ACC112 (cell line): ENCODE measurements at regions not wholly inside any gene's neighbourhood (a gene's known extent, or its start where the extent isn't known, plus 50 kb on each side); places are given as distances from the start of the nearest gene placed in this dataset.

Experiments used
- H2AFZ ChIP-seq: fragments of 200-600 bp; sonication (generic); one replicate; pipeline ENCODE4 v1.6.0; 2017; ENCODE audit warnings: antibody characterized with exemption, low read length; ENCODE audit not compliant: unreplicated experiment
- H3K27ac ChIP-seq: fragments of 200-600 bp; sonication (generic); 2 replicates; pipeline ENCODE4 v1.5.1; 2014; ENCODE audit warnings: low read depth, mild to moderate bottlenecking, antibody characterized with exemption, low read length, moderate library complexity
- H3K27me3 ChIP-seq: fragments of 200-600 bp; sonication (generic); 2 replicates; pipeline ENCODE4 v1.6.1; 2014; ENCODE audit warnings: mild to moderate bottlenecking, antibody characterized with exemption, low read length, moderate library complexity, mixed read lengths; ENCODE audit not compliant: insufficient read depth
- H3K36me3 ChIP-seq: fragments of 200-600 bp; sonication (generic); 2 replicates; pipeline ENCODE4 v1.6.1; 2016; ENCODE audit warnings: mild to moderate bottlenecking, antibody characterized with exemption, low read length, moderate library complexity, mixed read lengths; ENCODE audit not compliant: insufficient read depth
- H3K4me1 ChIP-seq: fragments of 200-600 bp; sonication (generic); one replicate; pipeline ENCODE4 v1.6.1; 2016; ENCODE audit warnings: low read length, mixed read lengths; ENCODE audit not compliant: insufficient read depth, unreplicated experiment, control insufficient read depth
- H3K4me3 ChIP-seq: fragments of 200-600 bp; sonication (generic); 2 replicates; pipeline ENCODE4 v1.5.1; 2014; ENCODE audit warnings: mild to moderate bottlenecking, low read depth, low read length
- H3K79me2 ChIP-seq: fragments of 200-600 bp; sonication (generic); one replicate; pipeline ENCODE4 v1.6.0; 2016; ENCODE audit warnings: low read length; ENCODE audit not compliant: control insufficient read depth, unreplicated experiment, insufficient read depth

DNA sequence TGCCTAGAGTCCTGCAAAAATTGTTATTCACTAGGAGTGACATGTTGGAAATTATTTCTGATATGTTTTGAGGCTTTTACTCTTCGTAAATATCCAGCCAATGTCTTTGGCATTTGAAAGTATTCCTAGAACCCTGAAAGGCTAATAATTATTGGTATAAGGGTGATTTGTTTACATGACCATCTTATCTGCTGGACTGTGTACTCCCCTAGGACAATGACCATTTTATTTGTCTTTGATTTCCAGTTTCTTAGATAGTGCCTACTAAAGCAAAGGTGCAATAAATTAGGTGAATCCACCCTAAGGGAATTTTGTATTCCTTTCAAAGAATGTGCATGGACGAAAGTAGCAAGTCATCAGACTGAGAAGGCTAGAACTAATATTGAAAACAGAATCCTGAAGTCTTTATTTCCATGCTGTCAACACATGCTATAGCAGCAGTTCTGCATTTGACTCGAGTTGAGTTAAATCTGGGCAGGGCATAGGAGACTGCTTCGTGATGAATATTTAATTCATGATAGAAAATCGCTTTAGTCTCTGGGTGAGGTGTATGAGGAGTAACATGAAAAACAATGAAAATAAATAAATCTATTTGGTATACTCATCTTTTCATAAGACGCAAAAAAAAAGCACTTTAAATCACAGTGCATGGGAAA, 235.7 kb downstream of the GPD2 start:
- Histone ChIP-seq H3K4me1 (no peaks in the 10 kb centered on the region), H3K4me3 (no peak overlapping the region), H3K36me3 (no peaks in the 10 kb centered on the region), H3K27me3 (no peaks in the 10 kb centered on the region), H2AFZ (peak overlapping the region; percentile 7), H3K27ac (no peak overlapping the region), H3K79me2 (no peaks in the 10 kb centered on the region)

DNA sequence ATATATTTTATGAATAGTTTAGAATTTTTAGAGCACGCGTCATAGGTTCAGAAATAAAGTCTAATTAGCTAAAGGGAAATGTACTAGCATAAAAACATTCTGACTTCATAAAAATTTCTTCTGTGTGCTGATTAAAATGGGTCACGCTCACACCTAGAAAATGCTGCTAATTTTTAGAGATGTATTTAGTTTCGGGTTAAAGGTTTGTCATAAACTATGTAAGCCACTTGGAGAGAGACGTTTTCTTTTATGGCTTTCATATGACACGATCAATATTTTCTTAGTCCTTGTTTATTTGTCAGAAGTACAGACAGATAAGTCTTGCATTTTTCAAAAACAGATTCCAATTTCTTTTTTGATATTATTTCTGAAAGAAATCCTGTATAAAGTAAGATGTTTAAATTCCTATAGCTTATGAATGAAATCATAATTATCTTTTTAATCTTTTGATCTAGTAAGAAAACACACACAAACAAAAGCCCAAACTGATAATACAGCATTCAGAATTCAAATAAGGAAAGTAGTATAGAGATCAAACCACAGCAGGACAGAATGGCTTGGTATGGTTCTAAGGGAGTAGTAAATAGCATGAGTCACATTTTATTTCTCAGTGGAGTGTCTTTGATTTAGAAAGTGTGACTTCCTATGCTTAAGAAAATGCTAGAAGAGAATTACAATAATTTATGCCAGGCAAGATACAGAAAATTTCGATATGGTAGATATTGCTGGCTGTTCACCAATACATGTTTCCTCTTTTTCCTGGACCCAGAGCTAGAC, 236.6 kb downstream of the GPD2 start:
- no peak overlapping the region for H2AFZ ChIP-seq
- no peak overlapping the region for H3K27ac ChIP-seq
- no peaks in the 10 kb centered on the region for H3K36me3 ChIP-seq
- H3K27me3 ChIP-seq = no peaks in the 10 kb centered on the region
- H3K79me2 ChIP-seq = no peaks in the 10 kb centered on the region
- no peaks in the 10 kb centered on the region for H3K4me1 ChIP-seq
- H3K4me3 ChIP-seq = no peak overlapping the region

DNA sequence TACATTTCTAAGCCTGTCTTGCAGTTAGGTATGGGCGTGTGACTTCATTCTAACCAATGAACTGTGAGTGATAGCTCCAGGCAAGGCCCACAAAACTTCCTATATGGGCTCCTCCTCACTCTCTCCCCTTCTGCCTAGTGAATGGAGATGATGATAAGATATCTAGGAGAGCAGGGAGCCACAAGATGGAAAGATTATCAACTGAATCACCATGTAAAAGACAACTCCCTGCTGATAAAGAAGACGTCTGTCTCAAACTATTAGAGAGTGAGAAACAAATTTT, 237.1 kb downstream of the GPD2 start:
- no peak overlapping the region for H3K27ac ChIP-seq
- no peaks in the 10 kb centered on the region for H3K4me1 ChIP-seq
- H3K79me2 ChIP-seq = no peaks in the 10 kb centered on the region
- H3K36me3 ChIP-seq = no peaks in the 10 kb centered on the region
- no peaks in the 10 kb centered on the region for H3K27me3 ChIP-seq
- no peak overlapping the region for H2AFZ ChIP-seq
- H3K4me3 ChIP-seq = no peak overlapping the region

DNA sequence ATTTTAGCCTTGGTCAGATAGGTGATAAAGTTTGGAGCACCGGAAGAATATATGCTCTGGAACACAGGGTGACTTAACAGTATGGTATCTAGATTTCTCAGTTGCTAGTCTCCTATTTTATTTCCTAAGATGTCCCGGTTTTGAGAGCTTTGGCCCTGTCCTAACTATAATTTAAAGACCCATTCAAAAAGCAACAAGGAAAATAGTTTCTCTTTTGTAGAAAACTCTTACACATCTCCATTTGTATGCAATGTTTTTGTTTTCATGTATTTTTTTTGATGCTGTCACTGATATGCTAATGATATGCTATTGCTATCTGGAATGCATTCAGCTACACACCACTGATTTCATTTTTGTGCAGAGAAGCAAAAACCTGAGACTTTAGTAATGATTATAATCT, 237.8 kb downstream of the GPD2 start:
- no peaks in the 10 kb centered on the region for H3K36me3 ChIP-seq
- H3K4me1 ChIP-seq = no peaks in the 10 kb centered on the region
- H2AFZ ChIP-seq = no peak overlapping the region
- no peak overlapping the region for H3K4me3 ChIP-seq
- H3K27ac ChIP-seq = no peak overlapping the region
- no peaks in the 10 kb centered on the region for H3K27me3 ChIP-seq
- H3K79me2 ChIP-seq = no peaks in the 10 kb centered on the region

DNA sequence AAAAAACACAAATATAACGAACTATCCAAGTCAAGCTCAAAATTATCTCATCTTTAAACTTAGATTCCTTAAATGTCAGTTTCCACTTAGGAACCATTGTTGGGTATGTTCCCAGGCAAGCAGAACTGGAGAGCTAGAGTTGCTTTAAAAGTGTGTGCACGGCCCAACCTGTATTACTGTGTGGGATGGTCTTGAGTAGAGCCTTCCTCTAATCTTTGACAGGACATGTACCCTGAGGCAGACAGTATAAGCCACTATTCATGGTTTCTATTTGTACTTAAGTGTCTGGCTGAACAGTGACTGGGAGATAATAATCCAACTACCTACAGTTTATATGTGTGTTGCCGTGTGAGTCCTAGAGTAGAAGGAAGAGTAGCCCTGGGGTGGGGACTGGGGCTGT, 239.7 kb downstream of the GPD2 start:
- Histone ChIP-seq H3K36me3 (no peaks in the 10 kb centered on the region), H3K79me2 (no peaks in the 10 kb centered on the region), H2AFZ (no peak overlapping the region), H3K27ac (no peak overlapping the region), H3K4me3 (no peak overlapping the region), H3K4me1 (no peaks in the 10 kb centered on the region), H3K27me3 (no peaks in the 10 kb centered on the region)

DNA sequence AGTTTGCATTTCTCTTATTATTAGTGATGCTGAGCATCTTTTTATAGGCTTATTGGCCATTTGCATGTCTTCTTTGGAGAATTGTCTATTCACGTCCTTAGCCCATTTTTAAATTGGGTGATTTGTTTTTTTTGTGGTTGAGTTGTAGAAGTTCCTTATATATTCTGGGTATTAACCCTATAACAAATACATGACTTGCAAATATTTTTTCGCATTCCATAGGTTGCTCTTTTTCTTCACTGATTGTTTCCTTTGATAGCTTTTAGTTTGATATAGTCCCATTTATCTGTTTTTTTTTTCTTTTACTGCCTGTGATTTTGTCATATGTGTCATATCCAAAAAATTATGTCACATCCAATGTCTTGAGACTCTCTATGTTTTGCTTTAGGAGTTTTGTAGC, 243.6 kb downstream of the GPD2 start:
- Histone ChIP-seq H3K4me3 (no peak overlapping the region), H3K79me2 (no peaks in the 10 kb centered on the region), H3K36me3 (no peaks in the 10 kb centered on the region), H3K4me1 (no peaks in the 10 kb centered on the region), H3K27me3 (no peaks in the 10 kb centered on the region), H3K27ac (no peak overlapping the region), H2AFZ (no peak overlapping the region)

DNA sequence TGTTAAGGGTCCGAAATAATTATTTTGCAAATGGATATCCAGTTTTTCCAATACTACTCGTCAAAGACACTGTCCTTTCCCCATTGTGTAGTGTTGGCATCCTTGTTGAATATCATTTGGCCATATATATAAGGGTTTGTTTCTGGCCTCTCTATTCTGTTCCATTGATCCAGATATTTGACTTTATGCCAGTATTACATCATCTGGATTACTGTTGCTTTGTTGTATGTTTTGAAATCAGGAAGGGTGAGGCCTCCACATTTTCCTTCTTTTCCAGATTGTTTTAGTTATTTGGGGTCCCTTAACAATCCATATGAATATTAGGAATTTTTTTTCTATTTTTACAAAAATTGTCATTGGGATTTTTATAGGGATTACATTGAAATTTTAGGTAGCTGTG, 244.1 kb downstream of the GPD2 start:
- no peak overlapping the region for H3K4me3 ChIP-seq

DNA sequence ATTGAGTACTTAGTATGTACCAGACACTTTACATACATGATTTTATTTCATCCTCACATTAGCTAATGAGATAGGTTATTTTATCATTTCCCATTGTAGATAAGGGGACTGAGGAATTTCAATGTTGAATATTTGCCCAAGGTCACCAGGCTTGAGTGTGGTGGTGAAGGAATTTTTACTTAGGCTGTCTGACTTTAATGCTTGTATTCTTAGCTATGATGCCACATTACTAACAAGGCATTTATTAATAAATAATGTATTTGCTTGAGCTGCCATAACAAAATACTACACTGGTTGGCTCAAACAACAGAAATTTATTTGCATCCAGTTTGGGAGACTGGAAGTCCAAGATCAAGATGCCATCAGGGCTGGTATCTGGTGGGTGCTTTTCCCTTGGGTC, 250.9 kb downstream of the GPD2 start:
- no peak overlapping the region for H3K4me3 ChIP-seq
- no peaks in the 10 kb centered on the region for H3K27me3 ChIP-seq
- H3K36me3 ChIP-seq = no peaks in the 10 kb centered on the region
- H3K79me2 ChIP-seq = no peaks in the 10 kb centered on the region
- no peak overlapping the region for H2AFZ ChIP-seq
- no peak overlapping the region for H3K27ac ChIP-seq
- H3K4me1 ChIP-seq = no peaks in the 10 kb centered on the region

More for the DNA sequence above, 244.1 kb downstream of the GPD2 start:
- H2AFZ ChIP-seq = no peak overlapping the region
- no peaks in the 10 kb centered on the region for H3K79me2 ChIP-seq
- H3K27ac ChIP-seq = no peak overlapping the region
- H3K36me3 ChIP-seq = no peaks in the 10 kb centered on the region
- H3K4me1 ChIP-seq = no peaks in the 10 kb centered on the region
- no peaks in the 10 kb centered on the region for H3K27me3 ChIP-seq

DNA sequence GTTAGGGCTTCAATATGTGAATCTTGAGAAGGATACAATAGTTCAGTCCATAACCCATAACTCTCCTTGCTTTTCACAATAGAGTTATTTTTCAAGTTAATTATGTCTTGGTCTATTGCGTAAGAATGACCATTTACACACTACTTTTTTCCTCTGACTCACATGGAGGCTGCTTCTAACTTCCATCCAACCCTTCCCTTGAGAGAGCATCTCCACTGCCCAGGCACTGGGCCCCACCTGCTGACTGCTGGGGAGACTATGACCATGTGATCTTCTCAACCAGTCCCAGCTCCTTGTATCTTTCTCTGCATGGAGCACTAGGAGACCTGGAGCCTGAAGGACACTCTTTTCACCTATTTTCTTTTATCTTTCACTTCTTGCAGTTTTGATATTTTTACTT, 251.5 kb downstream of the GPD2 start:
- Histone ChIP-seq H3K79me2 (no peaks in the 10 kb centered on the region), H3K4me3 (no peak overlapping the region), H2AFZ (no peak overlapping the region), H3K27me3 (no peaks in the 10 kb centered on the region), H3K27ac (no peak overlapping the region), H3K4me1 (no peaks in the 10 kb centered on the region), H3K36me3 (no peaks in the 10 kb centered on the region)

DNA sequence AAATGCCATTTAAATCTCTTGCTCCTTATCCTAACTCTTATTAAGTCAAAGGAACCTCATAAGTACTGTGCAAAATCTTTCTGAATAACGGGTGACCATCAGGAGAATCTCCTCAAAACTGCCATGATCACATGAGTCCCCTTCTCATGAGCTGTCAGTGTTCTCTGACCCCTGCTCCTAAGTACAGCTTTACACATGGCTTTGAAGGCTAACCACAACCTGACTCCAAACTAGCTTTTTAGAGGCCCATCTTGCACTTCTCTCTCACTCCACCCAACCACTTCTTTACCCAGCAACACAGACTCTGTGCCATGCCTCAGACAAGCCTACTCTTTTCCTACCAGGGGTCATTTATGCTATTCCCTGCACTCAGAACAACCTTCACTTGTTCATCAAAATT, 253.8 kb downstream of the GPD2 start:
- Histone ChIP-seq H3K36me3 (no peaks in the 10 kb centered on the region), H3K4me1 (no peaks in the 10 kb centered on the region), H3K27ac (no peak overlapping the region), H3K79me2 (no peaks in the 10 kb centered on the region), H2AFZ (no peak overlapping the region), H3K4me3 (no peak overlapping the region), H3K27me3 (no peaks in the 10 kb centered on the region)

DNA sequence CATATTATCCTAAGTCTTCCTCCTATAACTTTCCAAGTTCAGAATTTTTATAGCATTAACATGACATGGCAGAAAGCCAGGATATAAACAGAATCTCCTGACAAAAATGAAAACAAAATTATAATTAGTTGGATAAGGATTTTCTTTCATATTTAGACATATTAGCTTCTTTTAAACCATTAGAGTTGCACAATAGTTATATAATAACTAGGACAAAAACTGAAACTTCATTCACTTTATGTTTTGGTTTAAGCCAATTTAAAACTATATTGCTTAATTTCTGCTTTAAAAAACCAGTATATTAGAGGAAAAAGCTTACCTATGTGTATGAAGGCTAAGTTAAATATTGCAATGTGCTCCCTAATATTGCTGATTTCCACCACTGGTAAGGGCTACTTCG, 254.8 kb downstream of the GPD2 start:
- Histone ChIP-seq H3K27ac (no peak overlapping the region), H3K36me3 (no peaks in the 10 kb centered on the region), H2AFZ (no peak overlapping the region), H3K4me3 (no peak overlapping the region), H3K4me1 (no peaks in the 10 kb centered on the region), H3K27me3 (no peaks in the 10 kb centered on the region), H3K79me2 (no peaks in the 10 kb centered on the region)
